Breast epithelium (tissue), 4 donors: ENCODE measurements at regions not wholly inside any gene's neighbourhood (a gene's known extent, or its start where the extent isn't known, plus 50 kb on each side); places are given as distances from the start of the nearest gene placed in this dataset.

ENCODE experiments used
- DNase-seq, 2 donors: peaks; one replicate each; pipeline ENCODE4 v3.0.0-alpha.2; 2019; ENCODE audit warnings: low spot score in 2 of 2
- H3K27ac ChIP-seq, 2 donors: fragments of 200-600 bp; sonication (generic) in 1 of 2; one replicate each; pipeline ENCODE4 v1.5.1; 2016 to 2019; ENCODE audit warnings: mild to moderate bottlenecking in 1 of 2
- H3K27me3 ChIP-seq, 2 donors: fragments of 200-600 bp; sonication (generic) in 1 of 2; one replicate each; pipeline versions ENCODE4 v1.5.1 to v1.6.0; 2017 to 2019; ENCODE audit warnings: control low read depth in 1 of 2, mild to moderate bottlenecking in 1 of 2
- H3K36me3 ChIP-seq: fragments of 200-600 bp; one replicate; pipeline ENCODE4 v1.5.1; 2019
- H3K4me1 ChIP-seq, 2 donors: fragments of 200-600 bp; sonication (generic); one replicate each; pipeline ENCODE4 v1.5.1; 2016 to 2019; ENCODE audit warnings: control low read depth in 1 of 2
- H3K4me3 ChIP-seq, 3 donors: fragments of 200-600 bp; sonication (generic); 1 replicate in 2 of 3; 2 replicates in 1 of 3; pipeline ENCODE4 v1.5.1; 2016 to 2019; ENCODE audit warnings: mild to moderate bottlenecking in 3 of 3, moderate library complexity in 2 of 3
- H3K9me3 ChIP-seq, 2 donors: fragments of 200-600 bp; sonication (generic) in 1 of 2; one replicate each; pipeline ENCODE4 v1.5.1; 2016 to 2019; ENCODE audit warnings: control low read depth in 1 of 2
- CTCF ChIP-seq, 3 donors: fragments of 450-650 bp; IDR thresholded peaks; one replicate each; pipeline ENCODE4 v1.5.1; 2016 to 2017; ENCODE audit warnings: antibody characterized with exemption in 3 of 3, mild to moderate bottlenecking in 3 of 3, moderate library complexity in 3 of 3
- POLR2A ChIP-seq: fragments of 450-650 bp; IDR thresholded peaks from one replicate; pipeline ENCODE4 v1.6.1; 2016; ENCODE audit warnings: antibody characterized with exemption, mild to moderate bottlenecking, moderate library complexity
- POLR2AphosphoS5 ChIP-seq, 3 donors: sonication (generic); formaldehyde crosslinking; IDR thresholded peaks; one replicate each; pipeline ENCODE4 v1.6.1; 2017; ENCODE audit warnings: antibody characterized with exemption in 3 of 3
- intact Hi-C: fragments of 100-400 bp; cut with DNase I; formaldehyde crosslinking; loops from one replicate; pipeline ENCODE4 v1.15.1; 2023; ENCODE audit warnings: low total_unique reads

- DNase-seq = no peak
- no peaks in the 10 kb centered on the region for H3K27me3 ChIP-seq
- H3K36me3 ChIP-seq = no peaks in the 10 kb centered on the region
- H3K4me1 ChIP-seq = no peaks in the 10 kb centered on the region
- H3K27ac ChIP-seq = no peak overlapping the region
- intact Hi-C loops = no loop called here
- no peak overlapping the region for H3K4me3 ChIP-seq
- H3K9me3 ChIP-seq = no peaks in the 10 kb centered on the region
- no peak for TF ChIP-seq POLR2A
- TF ChIP-seq POLR2AphosphoS5 (IDR thresholded peaks at IDR 0.05) = no peak
- TF ChIP-seq CTCF (IDR thresholded peaks at IDR 0.05) = no peak
These were observed 1017.4 kb downstream of the SI start for GRCh38 chr3:164060923-164061322.

- intact Hi-C loops = no loop called here
- no peaks in the 10 kb centered on the region for H3K4me1 ChIP-seq
- H3K4me3 ChIP-seq = no peak overlapping the region
- no peak for TF ChIP-seq POLR2A
- no peak for TF ChIP-seq POLR2AphosphoS5 (IDR thresholded peaks at IDR 0.05)
- TF ChIP-seq CTCF (IDR thresholded peaks at IDR 0.05) = no peak
- no peak overlapping the region for H3K27ac ChIP-seq
- no peaks in the 10 kb centered on the region for H3K9me3 ChIP-seq
- H3K27me3 ChIP-seq = no peaks in the 10 kb centered on the region
- no peak for DNase-seq
- no peaks in the 10 kb centered on the region for H3K36me3 ChIP-seq
These were observed 1028.4 kb downstream of the SI start for GRCh38 chr3:164049847-164050246.

DNA sequence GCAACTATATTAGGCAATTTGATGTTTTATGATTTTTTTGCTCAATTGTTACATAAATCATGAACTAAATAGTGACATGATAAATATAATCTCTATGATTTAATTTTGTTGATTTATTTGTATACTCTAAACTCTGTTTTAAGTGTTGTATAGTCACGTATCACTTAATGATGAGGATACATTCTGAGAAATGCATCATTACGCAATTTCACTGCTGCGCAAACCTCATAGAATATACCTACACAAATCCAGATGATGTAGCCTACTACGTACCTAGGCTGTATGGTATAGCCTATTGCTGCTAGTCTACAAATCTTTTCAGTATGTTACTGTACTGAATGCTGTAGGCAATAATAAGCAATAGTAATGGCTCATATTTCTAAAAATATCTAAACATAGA lies 1029.8 kb downstream of the SI start:
- Histone ChIP-seq H3K9me3 (no peaks in the 10 kb centered on the region), H3K27me3 (no peaks in the 10 kb centered on the region), H3K27ac (no peak overlapping the region), H3K4me3 (no peak overlapping the region), H3K4me1 (no peaks in the 10 kb centered on the region), H3K36me3 (no peaks in the 10 kb centered on the region)
- TF ChIP-seq POLR2AphosphoS5 (IDR thresholded peaks at IDR 0.05) = no peak
- no peak for TF ChIP-seq CTCF (IDR thresholded peaks at IDR 0.05)
- TF ChIP-seq POLR2A = no peak
- no peak for DNase-seq
- intact Hi-C loops = no loop called here

DNA sequence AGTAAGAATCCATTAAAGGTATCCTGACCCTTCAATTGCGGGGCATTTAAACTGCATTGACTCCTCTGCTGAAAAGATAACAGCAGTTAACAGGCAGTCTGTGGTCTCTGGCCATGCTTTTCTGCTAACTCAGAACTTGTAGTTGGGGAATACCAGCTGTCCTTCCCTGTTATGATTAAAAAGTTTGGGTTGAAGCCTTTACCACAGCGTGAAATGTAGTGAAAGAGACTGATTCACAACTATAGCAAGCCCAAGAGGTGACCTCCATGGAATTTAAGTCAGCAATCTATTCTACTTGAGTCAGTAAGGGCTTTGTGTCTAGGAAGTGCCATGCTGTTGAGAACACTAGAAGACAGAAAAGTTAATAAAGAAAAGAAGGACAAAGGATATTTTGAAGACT lies 1037.3 kb downstream of the SI start:
- intact Hi-C loops = no loop called here
- Histone ChIP-seq H3K9me3 (no peaks in the 10 kb centered on the region), H3K4me3 (no peak overlapping the region), H3K36me3 (no peaks in the 10 kb centered on the region), H3K4me1 (no peaks in the 10 kb centered on the region), H3K27me3 (no peaks in the 10 kb centered on the region), H3K27ac (no peak overlapping the region)
- no peak for TF ChIP-seq POLR2A
- TF ChIP-seq POLR2AphosphoS5 (IDR thresholded peaks at IDR 0.05) = no peak
- no peak for TF ChIP-seq CTCF (IDR thresholded peaks at IDR 0.05)
- no peak for DNase-seq

DNA sequence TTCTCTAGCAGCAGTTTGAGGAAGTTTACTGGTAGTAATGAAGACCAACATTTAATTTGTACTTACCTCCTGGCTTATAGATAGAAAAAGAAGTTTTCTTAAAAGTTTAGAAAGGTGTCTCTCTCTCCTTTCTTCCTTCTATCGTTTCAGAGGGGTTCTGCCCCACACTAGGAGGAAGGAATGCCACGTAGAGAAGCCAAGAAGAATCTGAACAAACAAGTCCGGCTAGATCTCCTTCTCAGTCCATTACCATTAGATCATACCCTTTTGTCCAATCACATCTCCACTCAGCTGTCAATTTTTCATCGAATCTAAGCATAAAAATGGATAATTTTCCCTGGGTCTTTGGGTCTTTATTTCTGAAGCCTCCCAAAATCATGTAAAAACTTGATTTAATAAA lies 1048.1 kb downstream of the SI start:
- no peaks in the 10 kb centered on the region for H3K9me3 ChIP-seq
- no peaks in the 10 kb centered on the region for H3K36me3 ChIP-seq
- TF ChIP-seq POLR2AphosphoS5 (IDR thresholded peaks at IDR 0.05) (no peak), CTCF (IDR thresholded peaks at IDR 0.05) (no peak), POLR2A (no peak)
- no peaks in the 10 kb centered on the region for H3K4me1 ChIP-seq
- no peaks in the 10 kb centered on the region for H3K27me3 ChIP-seq
- H3K4me3 ChIP-seq = no peak overlapping the region
- no peak overlapping the region for H3K27ac ChIP-seq
- DNase-seq = no peak
- intact Hi-C loops = no loop called here
